ENCODE measurements at regions not wholly inside any gene's neighbourhood (a gene's known extent, or its start where the extent isn't known, plus 50 kb on each side); places are given as distances from the start of the nearest gene placed in this dataset.

- TF ChIP-seq CTCF (IDR thresholded peaks at IDR 0.05 in 8 of 11, conservative IDR thresholded peaks at IDR 0.05 in 3 of 11) (no peak), POLR2A (IDR thresholded peaks at IDR 0.05) (no peak)
Measured at GRCh38 chr6:3929281-3929798, 80.2 kb downstream of the FAM50B start.
